Glomerular visceral epithelial cell (primary cell): ENCODE measurements at regions not wholly inside any gene's neighbourhood (a gene's known extent, or its start where the extent isn't known, plus 50 kb on each side); places are given as distances from the start of the nearest gene placed in this dataset.

Source experiments
- DNase-seq: peaks from one replicate; pipeline ENCODE4 v3.0.0-alpha.2; 2016; ENCODE audit errors: extremely low spot score

DNA sequence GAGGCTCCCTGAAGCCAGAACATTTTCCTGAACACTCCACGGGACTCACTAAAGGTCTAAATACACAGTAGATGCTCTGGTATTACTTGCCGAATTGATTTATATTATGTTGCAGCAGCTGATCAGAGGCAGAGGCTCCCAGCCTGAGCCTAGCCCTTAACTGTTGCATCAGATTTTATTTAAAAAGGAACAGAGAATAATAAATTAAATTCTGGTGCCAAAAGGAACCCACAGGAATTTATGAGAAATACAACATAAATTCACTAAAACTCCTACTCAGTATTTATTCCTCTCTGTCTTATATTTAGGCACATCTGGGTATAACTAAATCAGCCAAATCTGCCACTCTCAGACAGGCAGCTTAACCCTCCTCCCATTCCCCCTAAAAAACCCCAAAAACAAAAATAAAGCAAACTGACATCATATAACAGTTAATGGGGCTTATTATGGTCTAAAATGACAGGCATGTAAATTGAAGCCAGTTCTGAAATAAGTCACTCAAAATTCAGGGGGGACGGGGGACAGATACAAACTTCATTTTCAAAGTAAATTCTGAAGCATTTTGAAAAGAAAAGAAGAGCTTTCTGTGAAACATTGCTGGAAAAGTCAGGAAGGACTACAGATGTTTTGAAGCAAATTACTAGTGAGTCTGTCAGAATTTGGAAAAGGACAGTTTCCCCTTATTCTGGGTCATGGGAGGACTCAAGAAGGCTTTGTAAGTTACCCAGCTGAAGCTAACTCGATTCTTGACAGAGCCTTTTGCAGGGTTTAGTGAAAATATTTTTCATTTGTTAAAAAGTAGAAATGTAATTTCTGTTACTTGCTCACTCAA lies 53.8 kb upstream of the CORO2B start:
- DNase-seq = no peak

DNA sequence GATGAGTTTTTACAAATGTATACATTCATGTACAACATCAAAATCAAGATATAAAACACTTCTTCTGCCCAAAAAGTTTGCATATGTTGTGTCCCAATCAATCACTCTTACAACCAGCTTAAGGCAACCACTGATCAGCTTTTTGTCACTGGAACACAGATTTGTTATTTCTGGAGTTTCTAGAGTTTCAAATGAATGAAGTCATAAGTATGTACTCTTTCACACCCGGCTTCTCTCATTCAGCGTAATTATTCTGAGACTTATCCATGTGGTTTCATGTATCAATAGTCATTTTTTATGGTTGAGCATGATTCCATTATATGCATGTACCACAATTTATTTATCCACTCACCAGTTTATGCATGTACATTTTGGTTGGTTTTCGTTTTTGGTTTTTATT lies 53.0 kb upstream of the CORO2B start:
- no peak for DNase-seq

DNA sequence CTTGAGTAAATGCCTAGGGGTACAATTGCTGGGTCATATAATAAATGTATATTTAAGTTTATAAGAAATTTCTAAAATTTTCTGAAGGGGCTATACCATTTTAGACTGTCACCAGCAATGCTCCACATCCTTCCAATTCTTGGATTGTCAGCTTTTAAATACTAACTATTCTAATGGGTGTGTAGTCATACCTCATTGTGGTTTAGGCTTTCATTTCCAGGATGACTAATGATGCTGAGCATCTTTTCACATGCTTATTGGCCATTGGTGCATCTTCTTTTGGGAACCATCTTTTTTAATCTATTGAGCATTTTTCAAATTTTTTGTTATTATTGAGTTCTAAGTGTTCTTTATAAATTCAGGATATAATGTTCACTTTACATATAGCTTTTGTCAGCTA lies 52.5 kb upstream of the CORO2B start:
- peak; percentile 52 for DNase-seq

DNA sequence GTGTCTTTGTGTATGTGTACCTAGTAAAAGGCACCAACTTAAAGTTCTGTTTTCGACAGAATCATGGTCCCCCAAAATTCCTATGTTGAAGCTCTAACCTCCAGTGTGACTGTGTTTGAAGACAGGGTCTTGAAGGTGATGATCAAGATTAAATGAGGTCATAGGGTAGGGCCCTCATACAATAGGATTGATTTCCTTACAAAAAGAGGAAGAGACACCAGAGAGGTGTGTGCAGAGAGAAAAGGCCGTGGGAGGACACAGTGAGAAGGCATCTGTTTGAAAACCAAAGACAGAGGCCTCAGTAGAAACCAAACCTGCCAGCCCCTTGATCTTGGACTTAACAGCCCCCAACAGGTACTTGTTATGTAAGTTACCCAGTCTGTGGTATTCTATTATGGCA lies 52.0 kb upstream of the CORO2B start:
- DNase-seq = no peak

DNA sequence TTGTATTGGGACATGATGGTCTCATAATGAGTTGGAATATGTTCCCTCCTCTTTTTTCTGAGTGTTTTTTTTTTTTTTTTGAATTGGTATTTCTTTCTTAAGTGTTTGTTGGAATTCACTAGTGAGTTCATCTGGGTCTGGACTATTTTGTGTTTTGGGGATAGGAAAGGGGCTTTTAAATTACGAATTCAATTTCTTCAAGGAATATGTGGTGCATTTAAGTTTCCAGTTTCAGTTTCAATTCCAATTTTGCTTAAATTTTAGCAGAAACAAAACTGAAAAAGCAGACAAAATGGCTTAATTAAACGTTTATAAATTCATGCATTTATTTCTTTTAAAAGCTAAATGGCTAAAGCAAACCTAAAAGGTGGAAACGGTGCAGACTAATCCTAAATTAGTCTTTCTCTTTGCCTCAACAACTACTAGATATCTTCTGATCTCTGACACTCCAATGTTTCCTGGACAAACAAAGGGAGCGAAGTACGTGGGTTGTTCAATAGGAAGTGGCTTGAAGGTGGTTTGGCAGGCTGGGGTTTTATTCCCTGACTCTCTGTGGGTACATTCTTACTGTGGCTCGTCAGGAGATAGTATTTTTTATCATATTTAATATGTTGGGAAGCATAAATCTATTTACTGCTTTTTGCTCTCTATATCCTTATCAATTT lies 50.0 kb upstream of the CORO2B start:
- DNase-seq = peak; percentile 48
